ENCODE measurements at regions not wholly inside any gene's neighbourhood (a gene's known extent, or its start where the extent isn't known, plus 50 kb on each side); places are given as distances from the start of the nearest gene placed in this dataset.

- no peaks in the 10 kb centered on the region for H3K27me3 ChIP-seq
- no peaks in the 10 kb centered on the region for H3K4me1 ChIP-seq
- no peaks in the 10 kb centered on the region for H3K9me3 ChIP-seq
- H3K4me3 ChIP-seq, result no peak overlapping the region
- ATAC-seq (no peak), DNase-seq (no peak)
- H3K36me3 ChIP-seq, result no peaks in the 10 kb centered on the region
- no peak overlapping the region for H3K27ac ChIP-seq
- no peak for TF ChIP-seq CTCF (IDR thresholded peaks at IDR 0.05)
- intact Hi-C loops (cut with DNase I), result no loop called here
Measured at GRCh38 chr6:95286874-95287273, 290.5 kb upstream of the MANEA start.

- H3K4me1 ChIP-seq, result no peaks in the 10 kb centered on the region
- DNase-seq (no peak), ATAC-seq (no peak)
- H3K36me3 ChIP-seq, result no peaks in the 10 kb centered on the region
- no peak overlapping the region for H3K4me3 ChIP-seq
- no peaks in the 10 kb centered on the region for H3K9me3 ChIP-seq
- H3K27me3 ChIP-seq, result no peaks in the 10 kb centered on the region
- intact Hi-C loops (cut with DNase I), result no loop called here
- no peak for TF ChIP-seq CTCF (IDR thresholded peaks at IDR 0.05)
- no peak overlapping the region for H3K27ac ChIP-seq
Measured at GRCh38 chr6:95288251-95288650, 289.1 kb upstream of the MANEA start.

DNA sequence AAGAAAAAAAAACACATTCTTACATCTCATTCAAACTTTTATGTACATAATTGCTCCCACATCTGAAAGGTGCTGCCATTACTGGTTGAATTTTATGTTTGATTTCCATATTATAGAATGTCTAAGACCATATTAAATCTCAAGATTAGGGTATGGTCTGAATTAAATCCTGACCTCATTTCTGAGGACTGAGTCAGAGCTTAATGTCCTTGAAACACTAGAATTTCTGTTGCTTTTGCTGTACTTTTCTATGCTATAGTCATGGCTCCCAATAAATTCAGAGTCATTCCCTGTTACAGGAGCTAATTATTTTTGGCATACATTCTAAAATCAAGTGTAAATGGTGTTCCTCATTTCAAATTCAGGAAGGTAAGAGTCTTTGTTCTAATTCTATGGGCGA, 285.3 kb upstream of the MANEA start:
- DNase-seq (no peak), ATAC-seq (no peak)
- no peaks in the 10 kb centered on the region for H3K4me1 ChIP-seq
- TF ChIP-seq CTCF (IDR thresholded peaks at IDR 0.05), result no peak
- no peaks in the 10 kb centered on the region for H3K27me3 ChIP-seq
- intact Hi-C loops (cut with DNase I), result no loop called here
- no peaks in the 10 kb centered on the region for H3K36me3 ChIP-seq
- no peak overlapping the region for H3K4me3 ChIP-seq
- no peaks in the 10 kb centered on the region for H3K9me3 ChIP-seq
- H3K27ac ChIP-seq, result no peak overlapping the region

- intact Hi-C loops (cut with DNase I), result no loop called here
- Histone ChIP-seq H3K4me3 (no peak overlapping the region), H3K27me3 (no peaks in the 10 kb centered on the region), H3K27ac (no peak overlapping the region), H3K9me3 (no peaks in the 10 kb centered on the region), H3K36me3 (no peaks in the 10 kb centered on the region), H3K4me1 (no peaks in the 10 kb centered on the region)
- no peak for ATAC-seq
- no peak for DNase-seq
- no peak for TF ChIP-seq CTCF (IDR thresholded peaks at IDR 0.05)
Measured at GRCh38 chr6:95293257-95293656, 284.1 kb upstream of the MANEA start.

DNA sequence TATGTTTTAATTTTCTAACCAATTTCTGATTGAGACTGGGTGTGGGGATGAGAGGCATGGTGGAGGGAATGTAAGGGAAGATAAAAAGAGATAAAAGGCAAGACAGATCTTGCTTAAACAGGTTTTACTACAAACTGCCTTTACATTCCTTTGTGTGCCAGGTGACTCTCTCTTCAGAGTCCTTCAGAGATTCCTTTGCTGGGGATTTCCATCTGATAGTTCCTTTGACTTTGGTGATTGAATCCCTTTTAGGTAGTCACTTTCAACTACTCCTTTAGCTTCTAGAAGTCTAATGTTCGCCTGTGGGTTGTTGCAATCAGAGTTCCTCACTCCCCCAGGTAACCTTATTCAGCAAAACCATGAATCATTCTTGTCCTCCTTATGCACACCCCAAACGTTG, 283.3 kb upstream of the MANEA start:
- no peaks in the 10 kb centered on the region for H3K36me3 ChIP-seq
- ATAC-seq, result no peak
- DNase-seq, result no peak
- TF ChIP-seq CTCF (IDR thresholded peaks at IDR 0.05), result no peak
- H3K9me3 ChIP-seq, result no peaks in the 10 kb centered on the region
- no peak overlapping the region for H3K27ac ChIP-seq
- intact Hi-C loops (cut with DNase I), result no loop called here
- no peaks in the 10 kb centered on the region for H3K4me1 ChIP-seq
- no peak overlapping the region for H3K4me3 ChIP-seq
- H3K27me3 ChIP-seq, result no peaks in the 10 kb centered on the region

GRCh38 chr6:95309545-95309944, 267.8 kb upstream of the MANEA start:
- Histone ChIP-seq H3K27ac (no peak overlapping the region), H3K4me3 (no peak overlapping the region), H3K4me1 (no peaks in the 10 kb centered on the region), H3K27me3 (no peaks in the 10 kb centered on the region), H3K9me3 (no peaks in the 10 kb centered on the region), H3K36me3 (no peaks in the 10 kb centered on the region)
- intact Hi-C loops (cut with DNase I), result no loop called here
- no peak for ATAC-seq
- DNase-seq, result no peak
- no peak for TF ChIP-seq CTCF (IDR thresholded peaks at IDR 0.05)

All from upper lobe of right lung (tissue), 1 donor.